GM18505 (cell line): ENCODE measurements at regions not wholly inside any gene's neighbourhood (a gene's known extent, or its start where the extent isn't known, plus 50 kb on each side); places are given as distances from the start of the nearest gene placed in this dataset.

Experiments
- ATAC-seq: cut with Tn5 transposase; IDR thresholded peaks from one replicate; pipeline ENCODE4 v1.9.1; 2021; ENCODE audit not compliant: unreplicated experiment
- POLR2A ChIP-seq: IDR thresholded peaks from 4 replicates; pipeline ENCODE4 v1.6.1; 2011; ENCODE audit warnings: borderline replicate concordance; ENCODE audit not compliant: insufficient read depth, insufficient read length; ENCODE audit errors: extremely low read depth

DNA sequence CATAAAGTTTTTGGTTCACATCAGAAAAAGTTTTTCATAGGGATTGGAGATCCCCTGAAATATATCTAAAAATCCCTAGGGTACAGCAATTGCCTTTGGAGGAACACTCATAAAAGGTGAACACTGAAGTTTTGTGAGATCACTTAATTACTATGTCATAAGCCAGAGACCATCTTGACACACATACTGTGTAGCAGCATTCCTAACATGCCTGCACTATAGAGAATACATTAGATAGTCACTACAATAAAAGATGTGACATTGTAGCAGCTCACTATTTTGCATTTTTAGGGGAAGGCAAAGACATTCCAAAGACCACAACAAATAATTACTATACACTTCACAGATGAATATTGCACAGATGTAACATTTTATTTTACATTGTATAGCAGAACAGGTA, 779.9 kb downstream of the KCNT2 start:
- ATAC-seq = no peak
- TF ChIP-seq POLR2A = no peak

DNA sequence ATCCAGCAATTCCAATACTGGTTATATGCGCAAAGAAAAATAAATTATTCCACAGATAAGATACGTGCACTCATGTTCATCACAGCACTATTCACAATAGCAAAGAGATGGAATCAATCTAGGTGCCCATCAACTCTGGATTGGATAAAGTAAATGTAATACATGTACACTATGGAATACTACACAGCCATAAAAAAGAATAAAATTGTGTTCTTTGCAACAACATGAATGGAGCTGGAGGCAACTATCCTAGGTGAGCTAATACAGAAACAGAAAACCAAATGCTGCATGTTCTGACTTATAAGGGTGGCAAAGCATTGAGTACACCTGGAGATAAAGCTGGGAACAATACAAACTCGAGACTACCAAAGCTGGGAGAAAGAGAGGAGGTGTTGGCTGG, 787.3 kb downstream of the KCNT2 start:
- ATAC-seq = no peak
- no peak for TF ChIP-seq POLR2A

DNA sequence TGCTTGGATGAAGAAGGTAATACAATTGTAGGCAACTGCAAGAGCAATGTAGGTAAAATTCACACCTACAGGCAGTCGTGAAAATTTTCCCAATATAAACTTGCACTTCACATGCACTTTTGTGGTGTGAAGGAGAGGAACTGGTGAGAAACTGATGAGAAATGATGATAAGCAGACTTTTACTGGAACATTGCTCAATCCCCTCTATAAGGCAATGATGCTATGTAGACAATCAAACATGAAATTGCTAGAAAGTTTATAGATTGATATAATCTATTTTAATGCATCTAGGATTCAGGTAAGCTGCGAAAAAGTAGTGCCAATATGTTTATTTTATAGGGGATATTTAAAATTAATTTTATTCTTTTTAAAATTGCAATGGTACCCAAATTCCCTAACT, 802.2 kb downstream of the KCNT2 start:
- ATAC-seq = no peak
- TF ChIP-seq POLR2A = no peak

DNA sequence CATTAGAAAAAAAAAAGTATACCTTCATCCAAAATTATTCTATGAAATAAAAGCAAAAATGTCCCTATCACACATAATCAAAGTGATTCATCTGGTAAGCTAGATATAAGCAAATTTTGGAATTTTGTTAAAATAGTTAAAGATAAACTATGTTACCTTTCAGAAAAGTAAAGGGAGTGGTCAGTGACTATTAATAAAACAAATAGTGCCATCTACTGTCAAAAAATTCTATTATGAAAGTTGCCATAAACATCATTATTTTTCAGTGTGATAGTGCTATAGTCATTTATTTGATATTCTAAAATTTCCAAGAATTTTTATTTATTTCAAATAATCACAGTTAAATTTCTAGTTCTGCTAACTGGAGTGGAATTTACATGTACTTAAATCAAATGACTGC, 803.7 kb downstream of the KCNT2 start:
- no peak for ATAC-seq
- no peak for TF ChIP-seq POLR2A

DNA sequence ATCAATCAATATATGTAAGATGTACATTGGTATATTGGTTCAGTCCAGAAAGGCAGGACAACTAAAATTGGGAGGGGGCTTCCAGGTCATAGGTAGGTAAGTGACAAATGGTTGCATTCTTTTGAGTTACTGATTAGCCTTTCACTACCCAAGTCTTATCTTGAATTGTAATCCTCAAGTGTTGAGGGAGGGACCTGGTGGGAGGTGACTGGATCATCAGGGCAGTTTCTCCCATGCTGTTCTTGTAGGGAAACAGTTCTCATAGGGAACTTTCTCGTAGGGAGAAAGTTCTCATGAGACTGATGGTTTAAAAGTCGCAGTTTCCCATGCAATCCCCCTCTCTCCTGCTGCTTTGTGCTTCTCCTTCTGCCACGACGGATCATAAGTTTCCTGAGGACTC, 809.2 kb downstream of the KCNT2 start:
- no peak for ATAC-seq
- no peak for TF ChIP-seq POLR2A

DNA sequence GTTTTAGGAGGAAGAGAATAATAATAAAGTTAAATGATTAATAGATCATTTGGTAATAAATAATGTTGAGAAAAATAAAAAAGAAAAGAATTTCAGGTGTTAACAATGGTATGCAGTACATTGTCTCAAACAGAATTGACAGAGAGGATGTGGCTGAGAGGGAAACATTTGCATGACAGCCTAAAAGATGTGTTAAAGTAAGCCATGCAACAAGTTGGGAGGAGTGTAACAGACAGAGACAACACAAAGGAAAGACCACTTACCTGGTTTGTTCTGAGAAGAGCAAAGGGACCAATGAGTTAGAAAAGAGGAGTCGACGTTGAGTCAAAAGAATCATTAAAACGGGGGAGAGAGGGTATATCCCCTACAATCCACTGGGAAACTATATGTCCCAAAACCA, 814.0 kb downstream of the KCNT2 start:
- TF ChIP-seq POLR2A = no peak
- ATAC-seq = no peak

DNA sequence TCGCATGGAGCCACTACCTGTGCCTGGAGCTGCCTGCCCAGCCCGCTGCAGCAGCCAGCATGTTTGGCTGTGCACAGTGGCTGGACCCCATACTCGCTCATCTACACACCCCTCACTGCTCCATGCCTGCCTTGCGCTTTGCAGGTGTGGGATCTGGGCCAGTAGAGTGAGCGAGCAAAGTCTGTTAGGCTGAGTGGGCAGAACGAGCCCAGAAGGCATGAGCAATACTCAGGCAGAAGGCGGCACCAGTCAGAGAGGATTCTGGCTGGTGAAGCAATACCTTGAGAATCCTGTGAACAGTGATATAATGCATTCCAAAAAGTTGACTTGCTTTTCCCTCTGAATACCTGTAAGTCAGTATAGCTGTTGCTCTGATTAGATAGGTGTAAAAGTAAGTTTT, 816.4 kb downstream of the KCNT2 start:
- no peak for ATAC-seq
- TF ChIP-seq POLR2A = no peak

DNA sequence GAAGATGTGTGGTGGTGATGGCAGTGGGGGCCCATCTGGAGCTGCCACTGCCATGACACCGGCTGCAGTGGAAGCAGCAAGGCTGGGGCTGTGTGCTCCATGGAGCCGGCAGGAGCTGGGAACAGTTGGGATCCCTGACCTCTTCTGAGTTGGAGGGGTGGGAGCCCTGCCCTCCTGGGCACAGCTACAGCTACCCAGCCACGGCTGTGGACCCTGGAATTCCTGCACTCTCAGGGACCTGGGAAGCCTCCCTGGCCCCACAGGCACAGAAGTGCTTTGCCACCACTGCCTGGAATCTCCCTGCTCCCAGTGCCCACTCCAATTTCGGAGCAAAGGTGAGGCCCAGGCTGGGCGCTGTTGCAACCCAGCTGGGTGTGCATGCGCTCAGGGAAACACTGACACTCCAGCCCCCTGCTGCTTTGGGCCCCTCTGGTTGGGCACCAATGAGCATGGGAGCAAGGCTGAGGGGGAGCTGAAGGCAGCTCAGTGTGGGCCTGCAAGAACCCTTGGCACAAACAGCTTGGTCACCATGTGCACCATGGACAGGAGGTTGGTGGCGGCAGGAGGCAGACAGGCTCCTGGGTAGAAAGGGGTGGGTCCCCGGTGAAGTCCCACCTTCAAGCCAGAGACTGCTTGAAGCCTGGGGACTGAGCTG, 817.6 kb downstream of the KCNT2 start:
- TF ChIP-seq POLR2A = no peak
- no peak for ATAC-seq

DNA sequence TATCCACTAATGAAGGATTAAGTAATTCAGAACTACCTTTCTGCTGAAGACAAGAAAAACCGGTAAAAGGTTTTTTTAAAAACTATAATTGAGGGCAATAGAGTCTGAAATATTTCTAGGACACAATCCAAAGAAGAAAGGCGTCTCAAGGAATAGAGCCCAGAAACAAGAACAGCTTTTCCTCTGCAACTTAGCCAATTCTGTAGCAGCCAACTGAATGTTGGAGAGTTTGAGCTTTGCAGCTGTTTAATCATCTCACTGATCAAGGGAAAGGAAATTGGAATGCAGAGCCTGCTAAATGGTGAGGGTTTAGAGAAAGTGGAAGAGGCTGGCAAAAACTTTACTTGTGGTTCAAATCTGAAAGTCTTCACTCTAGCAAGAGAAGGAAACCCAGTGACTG, 818.9 kb downstream of the KCNT2 start:
- no peak for TF ChIP-seq POLR2A
- ATAC-seq = no peak

DNA sequence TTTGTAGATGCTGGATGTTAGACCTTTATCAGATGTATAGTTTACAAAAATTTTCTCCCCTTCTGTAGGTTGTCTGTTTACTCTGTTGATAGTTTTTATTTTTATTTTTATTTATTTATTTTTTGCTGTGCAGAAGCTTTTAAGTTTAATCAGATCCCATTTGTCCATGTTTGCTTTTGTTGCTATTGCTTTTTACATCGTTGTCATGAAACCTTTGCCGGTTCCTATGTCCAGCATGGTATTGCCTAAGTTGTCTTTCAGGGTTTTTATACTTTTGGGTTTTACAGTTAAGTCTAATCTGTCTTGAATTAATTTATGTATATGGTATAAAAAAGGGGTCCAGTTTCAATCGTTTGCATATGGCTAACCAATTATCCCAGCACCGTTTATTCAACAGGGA, 819.5 kb downstream of the KCNT2 start:
- ATAC-seq = no peak
- TF ChIP-seq POLR2A = no peak

DNA sequence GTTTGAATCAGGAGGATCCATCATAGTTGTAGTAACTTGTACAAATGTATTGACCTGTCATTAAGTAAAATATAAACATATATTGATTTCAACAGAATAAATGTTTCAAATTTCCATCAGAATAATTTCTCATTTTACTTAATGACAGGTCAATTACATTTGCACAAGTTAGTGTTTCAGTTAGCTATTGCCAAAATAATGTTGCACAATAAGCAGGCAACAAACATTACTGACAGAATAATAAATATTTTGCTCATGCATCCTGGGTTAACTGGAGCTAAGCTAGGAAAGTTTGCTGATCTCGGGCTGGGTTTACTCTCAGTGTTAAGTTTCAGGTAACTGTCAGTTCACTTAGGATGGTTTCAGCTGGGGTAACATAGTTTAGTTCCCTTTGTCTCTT, 822.4 kb downstream of the KCNT2 start:
- no peak for TF ChIP-seq POLR2A
- ATAC-seq = no peak

DNA sequence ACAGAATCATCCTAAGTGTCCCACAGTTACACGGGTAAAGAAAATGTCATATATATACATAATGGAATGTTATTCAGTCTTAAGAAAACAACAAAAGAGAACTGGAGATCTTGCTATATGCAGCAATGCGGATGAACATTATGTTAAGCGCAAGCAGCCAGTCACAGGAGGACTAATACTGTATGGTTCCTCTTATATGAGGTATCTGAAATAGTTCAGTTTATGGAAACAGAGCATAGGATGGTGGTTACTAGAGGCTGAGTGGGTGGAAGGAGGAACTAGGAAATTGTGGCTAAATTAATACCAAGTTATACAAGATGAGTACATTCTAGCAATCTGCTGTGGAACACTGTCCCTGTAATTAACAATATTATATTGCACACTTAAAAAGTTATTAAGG, 834.3 kb downstream of the KCNT2 start:
- no peak for TF ChIP-seq POLR2A
- ATAC-seq = no peak

DNA sequence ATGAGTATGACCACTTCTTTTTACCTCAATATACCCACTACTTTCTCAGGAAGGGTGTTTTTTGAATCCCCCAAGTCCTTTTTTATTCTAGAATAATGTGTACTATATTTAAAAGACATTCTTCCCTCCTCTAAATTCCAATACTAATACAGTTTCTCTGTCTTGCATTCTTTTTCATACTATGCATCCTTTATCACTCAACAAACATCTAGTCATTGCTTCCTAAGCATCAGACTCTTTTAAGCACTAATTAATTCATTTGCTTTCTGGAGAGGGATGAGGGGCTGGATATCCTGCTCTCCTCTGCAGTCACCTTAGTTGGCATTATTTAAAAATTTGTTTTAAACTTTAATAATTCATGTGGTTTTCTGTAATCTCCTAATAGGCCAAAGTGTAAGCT, 838.8 kb downstream of the KCNT2 start:
- no peak for TF ChIP-seq POLR2A
- ATAC-seq = no peak

DNA sequence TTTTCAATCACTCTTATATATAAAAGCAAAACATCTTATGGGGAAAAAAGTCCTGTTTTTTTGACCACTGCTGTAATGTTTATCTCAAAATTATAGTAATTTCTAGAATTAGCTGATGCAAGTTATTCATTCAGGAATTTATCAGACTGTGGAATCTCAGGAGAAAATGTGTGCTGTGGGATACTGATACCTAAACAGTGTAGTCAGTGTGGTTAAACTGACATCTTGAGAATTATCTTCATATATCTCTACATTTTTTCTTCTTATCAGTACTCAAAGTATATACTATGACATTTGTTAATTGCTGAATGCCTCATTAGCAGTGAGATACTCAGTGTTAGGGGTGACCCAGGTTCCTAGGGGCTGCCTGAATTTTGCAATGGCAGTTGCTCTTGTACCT, 839.3 kb downstream of the KCNT2 start:
- ATAC-seq = no peak
- no peak for TF ChIP-seq POLR2A

DNA sequence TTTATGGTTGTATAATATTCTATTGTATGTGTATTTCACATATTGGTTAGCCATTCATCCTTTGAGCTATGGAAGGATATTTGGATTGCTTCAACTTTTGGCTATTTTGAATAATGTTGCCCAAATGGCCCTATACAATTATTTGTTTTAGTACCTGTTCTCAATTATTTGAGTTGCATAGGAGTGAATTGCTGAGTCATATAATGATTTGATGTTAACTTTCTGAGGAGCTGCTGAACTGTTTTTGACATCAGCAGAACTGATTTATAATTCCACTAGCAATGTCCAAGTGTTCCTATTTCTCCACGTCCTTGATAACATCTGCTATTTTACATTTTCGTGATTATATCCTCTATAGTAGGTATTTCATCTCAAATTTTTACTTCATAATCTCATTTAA, 839.9 kb downstream of the KCNT2 start:
- no peak for TF ChIP-seq POLR2A
- ATAC-seq = no peak

DNA sequence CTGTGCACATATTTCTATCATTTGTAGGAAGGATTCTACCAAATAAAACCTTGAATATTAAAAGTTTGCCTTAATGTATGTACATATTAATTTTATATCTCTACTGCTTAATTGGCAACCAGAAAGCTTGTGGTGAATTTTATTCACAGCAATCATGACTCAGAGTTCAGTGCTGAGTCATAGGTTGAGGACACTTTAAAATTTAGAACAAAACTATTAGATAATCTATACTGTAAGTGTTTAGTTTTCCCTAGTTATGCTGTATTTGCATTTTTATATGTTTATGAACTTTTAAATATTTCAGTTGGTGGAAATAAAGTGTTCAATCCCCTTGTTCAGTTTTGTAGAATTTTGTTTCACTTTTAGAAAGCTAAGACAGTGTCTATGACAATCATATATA, 841.5 kb downstream of the KCNT2 start:
- TF ChIP-seq POLR2A = no peak
- no peak for ATAC-seq

DNA sequence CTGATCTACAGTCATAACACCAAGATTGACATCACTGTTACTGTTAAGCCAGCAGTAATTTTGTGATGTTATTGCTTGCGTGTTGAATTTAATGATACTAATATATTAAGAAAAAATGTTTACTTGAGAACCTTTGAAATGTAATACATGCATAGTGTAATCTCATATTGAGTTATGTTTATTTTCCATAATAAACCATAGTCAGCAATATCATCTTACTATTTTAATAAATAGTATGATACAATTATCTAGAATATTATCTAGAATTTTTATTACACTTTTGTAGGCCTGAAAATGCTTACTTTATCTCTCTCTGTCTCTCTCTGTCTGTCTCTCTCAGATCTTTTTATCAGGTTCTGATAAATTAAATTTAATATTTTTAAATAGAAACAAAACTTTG, 843.1 kb downstream of the KCNT2 start:
- no peak for TF ChIP-seq POLR2A
- no peak for ATAC-seq
